Osteocyte (in vitro differentiated cells): ENCODE measurements at regions not wholly inside any gene's neighbourhood (a gene's known extent, or its start where the extent isn't known, plus 50 kb on each side); places are given as distances from the start of the nearest gene placed in this dataset.

ENCODE experiments used
- DNase-seq: peaks from one replicate; pipeline ENCODE4 v3.0.0; 2021; ENCODE audit warnings: mixed read lengths; ENCODE audit not compliant: unreplicated experiment; ENCODE audit errors: extremely low spot score
- H3K27ac Mint-ChIP-seq: one replicate; pipeline ENCODE4 v1.8.0; 2021; ENCODE audit warnings: mild to moderate bottlenecking, mixed read lengths; ENCODE audit not compliant: unreplicated experiment
- H3K27me3 Mint-ChIP-seq: one replicate; pipeline ENCODE4 v1.8.0; 2021; ENCODE audit warnings: mixed read lengths; ENCODE audit not compliant: unreplicated experiment
- H3K36me3 Mint-ChIP-seq: one replicate; pipeline ENCODE4 v1.8.0; 2021; ENCODE audit warnings: mixed read lengths; ENCODE audit not compliant: unreplicated experiment
- H3K4me1 Mint-ChIP-seq: one replicate; pipeline ENCODE4 v1.8.0; 2021; ENCODE audit warnings: mixed read lengths; ENCODE audit not compliant: unreplicated experiment
- H3K4me3 Mint-ChIP-seq: one replicate; pipeline ENCODE4 v1.8.0; 2021; ENCODE audit warnings: mild to moderate bottlenecking, moderate library complexity, mixed read lengths; ENCODE audit not compliant: unreplicated experiment
- H3K9me3 Mint-ChIP-seq: one replicate; pipeline ENCODE4 v1.8.0; 2021; ENCODE audit warnings: mixed read lengths; ENCODE audit not compliant: unreplicated experiment
- TF ChIP-seq, protein P1 (sequence below): fragments of 200-600 bp; sonication (generic); IDR thresholded peaks from 2 replicates; pipeline ENCODE4 v1.5.0; 2021; ENCODE audit warnings: antibody characterized with exemption, mild to moderate bottlenecking, moderate library complexity

DNA sequence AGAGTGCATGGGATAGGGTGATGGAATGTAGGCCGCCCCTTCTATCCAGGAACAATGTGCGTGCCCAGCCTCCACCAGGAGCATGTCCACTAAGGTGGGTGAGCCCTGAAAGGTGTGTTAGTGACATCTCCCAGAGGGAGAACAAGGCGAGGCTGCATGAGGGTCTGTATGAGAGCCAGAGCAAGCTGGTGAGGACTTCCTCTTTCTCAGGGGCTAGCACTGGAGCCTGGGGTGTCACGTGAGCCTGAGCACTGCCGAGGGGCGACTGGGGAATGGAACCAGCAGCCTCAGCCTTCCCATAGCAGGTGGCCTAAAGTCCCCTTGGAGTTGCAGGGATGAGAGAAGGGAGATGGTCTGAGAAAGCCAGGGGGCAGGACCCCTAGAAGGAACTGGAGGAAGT, 156.3 kb upstream of the COBL start:
- no peak for DNase-seq
- Mint-ChIP-seq H3K4me1 (no peaks in the 10 kb centered on the region), H3K27ac (no peak overlapping the region), H3K36me3 (no peaks in the 10 kb centered on the region), H3K9me3 (peaks cover 12% of the 10 kb centered on the region), H3K27me3 (no peaks in the 10 kb centered on the region), H3K4me3 (no peak overlapping the region)
- TF ChIP-seq, protein P1, sequence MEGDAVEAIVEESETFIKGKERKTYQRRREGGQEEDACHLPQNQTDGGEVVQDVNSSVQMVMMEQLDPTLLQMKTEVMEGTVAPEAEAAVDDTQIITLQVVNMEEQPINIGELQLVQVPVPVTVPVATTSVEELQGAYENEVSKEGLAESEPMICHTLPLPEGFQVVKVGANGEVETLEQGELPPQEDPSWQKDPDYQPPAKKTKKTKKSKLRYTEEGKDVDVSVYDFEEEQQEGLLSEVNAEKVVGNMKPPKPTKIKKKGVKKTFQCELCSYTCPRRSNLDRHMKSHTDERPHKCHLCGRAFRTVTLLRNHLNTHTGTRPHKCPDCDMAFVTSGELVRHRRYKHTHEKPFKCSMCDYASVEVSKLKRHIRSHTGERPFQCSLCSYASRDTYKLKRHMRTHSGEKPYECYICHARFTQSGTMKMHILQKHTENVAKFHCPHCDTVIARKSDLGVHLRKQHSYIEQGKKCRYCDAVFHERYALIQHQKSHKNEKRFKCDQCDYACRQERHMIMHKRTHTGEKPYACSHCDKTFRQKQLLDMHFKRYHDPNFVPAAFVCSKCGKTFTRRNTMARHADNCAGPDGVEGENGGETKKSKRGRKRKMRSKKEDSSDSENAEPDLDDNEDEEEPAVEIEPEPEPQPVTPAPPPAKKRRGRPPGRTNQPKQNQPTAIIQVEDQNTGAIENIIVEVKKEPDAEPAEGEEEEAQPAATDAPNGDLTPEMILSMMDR, result no peak

DNA sequence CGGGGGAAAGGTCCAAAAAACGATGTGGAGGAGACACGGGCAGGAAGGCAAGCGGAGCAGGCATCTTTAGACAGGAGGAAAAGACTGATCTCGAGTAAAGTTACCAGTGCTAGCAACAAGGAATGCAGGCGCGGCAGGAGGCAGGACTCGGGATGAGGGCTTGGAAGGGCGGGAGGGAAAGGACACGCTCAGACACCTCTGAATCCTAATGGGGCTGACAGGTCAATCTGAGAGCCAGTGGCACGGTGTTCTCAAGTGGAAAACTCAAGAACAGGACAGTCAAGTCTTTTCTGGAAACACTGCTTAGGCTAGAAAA, 155.3 kb upstream of the COBL start:
- no peak overlapping the region for H3K4me3 Mint-ChIP-seq
- peak; percentile 77 for DNase-seq
- no peaks in the 10 kb centered on the region for H3K4me1 Mint-ChIP-seq
- H3K27me3 Mint-ChIP-seq, result no peaks in the 10 kb centered on the region
- TF ChIP-seq, protein P1, result no peak
- no peaks in the 10 kb centered on the region for H3K36me3 Mint-ChIP-seq
- peaks cover 12% of the 10 kb centered on the region for H3K9me3 Mint-ChIP-seq
- no peak overlapping the region for H3K27ac Mint-ChIP-seq

DNA sequence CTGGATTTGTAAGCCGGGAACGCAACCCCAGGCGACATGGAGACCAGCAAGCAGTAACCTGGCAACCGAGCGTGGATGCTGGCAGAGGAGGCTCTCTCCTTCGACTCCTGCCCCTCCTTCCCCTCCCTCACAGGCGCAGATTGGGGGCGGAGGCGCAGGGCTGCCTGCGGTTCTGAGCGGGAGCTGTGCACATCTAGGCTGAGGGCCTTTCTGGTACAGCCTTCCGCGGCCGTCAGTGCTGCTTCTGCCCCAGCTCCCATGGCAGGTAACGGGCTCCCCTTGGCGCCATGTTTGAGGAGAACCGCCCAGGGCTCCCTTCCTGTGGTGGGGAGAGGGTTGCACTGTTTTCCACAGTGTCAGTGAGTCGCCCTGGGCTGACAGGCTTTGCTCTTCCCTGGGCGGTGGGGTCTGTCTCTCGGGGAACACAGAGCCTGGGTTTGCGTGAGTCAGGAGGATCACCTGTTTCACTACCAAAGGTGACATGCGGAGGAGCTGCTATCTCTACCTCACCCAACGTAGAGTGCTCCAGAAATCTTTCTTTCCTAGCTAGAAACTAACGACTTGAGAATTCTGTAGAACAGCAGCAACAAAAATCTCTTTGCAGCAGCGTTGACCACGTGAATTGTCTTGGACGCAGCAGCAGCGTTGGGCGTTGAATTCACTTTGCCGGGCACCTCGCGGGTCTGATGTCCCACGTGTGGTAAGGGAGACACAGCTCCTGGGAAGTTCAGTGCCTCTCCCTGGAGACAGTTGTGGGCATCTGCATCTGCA, 154.8 kb upstream of the COBL start:
- no peaks in the 10 kb centered on the region for H3K36me3 Mint-ChIP-seq
- H3K4me3 Mint-ChIP-seq, result no peak overlapping the region
- DNase-seq, result peak; percentile 82
- H3K4me1 Mint-ChIP-seq, result no peaks in the 10 kb centered on the region
- H3K27ac Mint-ChIP-seq, result no peak overlapping the region
- no peaks in the 10 kb centered on the region for H3K27me3 Mint-ChIP-seq
- TF ChIP-seq, protein P1, result no peak
- peaks cover 11% of the 10 kb centered on the region for H3K9me3 Mint-ChIP-seq

DNA sequence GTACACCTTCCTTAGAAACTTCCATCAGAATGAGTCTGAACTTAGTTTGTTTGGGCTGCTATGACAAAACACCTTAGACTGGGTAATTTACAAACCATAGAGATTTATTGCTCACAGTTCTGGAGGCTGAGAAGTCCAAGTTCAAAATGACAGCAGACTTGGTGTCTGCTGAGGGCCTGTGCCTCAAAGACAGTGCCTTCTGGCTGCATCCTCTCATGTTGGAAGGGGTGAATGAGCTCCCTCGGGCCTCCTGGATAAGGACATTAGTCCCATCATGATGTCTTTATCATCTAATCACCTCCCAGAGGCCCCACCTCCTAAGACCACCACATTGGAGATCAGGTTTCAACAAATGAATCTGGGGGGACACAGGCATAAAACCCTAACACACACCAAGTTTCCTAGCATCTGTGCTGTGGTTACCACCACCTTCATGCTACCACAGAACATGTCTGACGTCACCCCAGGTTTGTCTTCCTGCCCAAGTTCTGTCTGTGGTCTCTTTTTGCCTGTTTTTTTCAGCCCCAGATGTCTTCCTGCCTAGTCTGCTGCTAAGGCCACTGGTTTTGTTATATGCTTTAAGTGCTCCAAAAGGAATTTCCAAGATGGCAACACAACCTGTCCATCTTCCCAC, 150.9 kb upstream of the COBL start:
- Mint-ChIP-seq H3K36me3 (no peaks in the 10 kb centered on the region), H3K27me3 (no peaks in the 10 kb centered on the region)
- TF ChIP-seq, protein P1, result no peak

DNA sequence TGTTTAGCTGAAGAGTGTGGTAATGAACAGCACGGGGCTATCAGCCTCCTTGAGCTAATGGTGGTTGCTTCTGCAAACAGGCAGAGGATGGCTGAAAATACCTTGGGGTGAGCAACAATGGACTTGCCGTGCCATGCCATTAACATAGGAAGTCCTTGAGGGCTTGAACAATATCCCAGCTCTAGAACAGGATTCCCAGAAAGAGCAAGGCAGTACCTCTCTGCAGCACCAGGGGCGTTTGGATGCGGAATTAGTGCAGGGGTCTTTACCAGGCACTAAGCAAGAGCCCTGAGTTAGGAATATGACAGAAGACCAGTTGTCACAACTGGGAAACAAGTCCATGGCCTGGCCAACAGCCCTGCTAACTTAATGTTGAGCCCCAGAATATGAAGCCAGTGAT, 143.2 kb upstream of the COBL start:
- no peaks in the 10 kb centered on the region for H3K4me1 Mint-ChIP-seq
- DNase-seq, result no peak
- H3K4me3 Mint-ChIP-seq, result no peak overlapping the region
- no peaks in the 10 kb centered on the region for H3K27me3 Mint-ChIP-seq
- no peaks in the 10 kb centered on the region for H3K36me3 Mint-ChIP-seq
- no peak overlapping the region for H3K27ac Mint-ChIP-seq
- H3K9me3 Mint-ChIP-seq, result peaks cover 4% of the 10 kb centered on the region
- TF ChIP-seq, protein P1, result no peak

More for the DNA sequence above, 150.9 kb upstream of the COBL start:
- Mint-ChIP-seq H3K4me1 (no peaks in the 10 kb centered on the region), H3K27ac (no peak overlapping the region), H3K9me3 (peaks cover 8% of the 10 kb centered on the region), H3K4me3 (no peak overlapping the region)
- no peak for DNase-seq
